Adrenal gland (tissue), 5 donors: ENCODE measurements at regions not wholly inside any gene's neighbourhood (a gene's known extent, or its start where the extent isn't known, plus 50 kb on each side); places are given as distances from the start of the nearest gene placed in this dataset.

Experiments used
- CTCF ChIP-seq, 6 experiments: fragments of 450-650 bp in 4 of 6; fragments of 200-600 bp in 2 of 6; sonication (generic) in 1 of 6; IDR thresholded peaks; 1 replicate in 5 of 6; 2 replicates in 1 of 6; pipeline versions ENCODE4 v1.5.1 to v1.8.0; 2016 to 2021; ENCODE audit warnings: antibody characterized with exemption in 6 of 6, mild to moderate bottlenecking in 2 of 6, moderate library complexity in 1 of 6
- POLR2A ChIP-seq, 2 donors: fragments of 450-650 bp; IDR thresholded peaks; one replicate each; pipeline ENCODE4 v1.6.1; 2017; ENCODE audit warnings: antibody characterized with exemption in 2 of 2, mild to moderate bottlenecking in 2 of 2, moderate library complexity in 1 of 2
- donor health status: DM: no; HTN: no; CAD: no.

GRCh38 chr20:39857187-39857586 is 831.8 kb downstream of the MAFB start:
- TF ChIP-seq CTCF (IDR thresholded peaks at IDR 0.05) (no peak), POLR2A (IDR thresholded peaks at IDR 0.05) (no peak)
